HepG2 (cell line): ENCODE measurements at regions not wholly inside any gene's neighbourhood (a gene's known extent, or its start where the extent isn't known, plus 50 kb on each side); places are given as distances from the start of the nearest gene placed in this dataset.

Source experiments
- EED ChIP-seq: sonication (generic); formaldehyde crosslinking; IDR thresholded peaks from 2 replicates; pipeline ENCODE4 v1.5.0; 2020; ENCODE audit warnings: mild to moderate bottlenecking, missing genetic modification reagents
- FOSL1 ChIP-seq: sonication (generic); formaldehyde crosslinking; IDR thresholded peaks from 2 replicates; pipeline ENCODE4 v1.9.0; 2021; ENCODE audit warnings: missing genetic modification reagents, borderline replicate concordance
- MLLT10 ChIP-seq: sonication (generic); formaldehyde crosslinking; IDR thresholded peaks from 2 replicates; pipeline ENCODE4 v1.4.0; 2020; ENCODE audit warnings: missing genetic modification reagents
- NR3C1 ChIP-seq: sonication (generic); formaldehyde crosslinking; IDR thresholded peaks from 2 replicates; pipeline ENCODE4 v1.4.0; 2020; ENCODE audit warnings: missing genetic modification reagents
- REST ChIP-seq, 2 experiments: IDR thresholded peaks; 2 replicates each; pipeline ENCODE4 v1.6.1; 2011 to 2012; ENCODE audit warnings: low read length in 2 of 2, borderline replicate concordance in 1 of 2, low read depth in 1 of 2, mild to moderate bottlenecking in 1 of 2, moderate library complexity in 1 of 2
- SMARCC2 ChIP-seq: fragments of 450-650 bp; IDR thresholded peaks from 2 replicates; pipeline ENCODE4 v1.6.1; 2017; ENCODE audit warnings: antibody characterized with exemption, mild to moderate bottlenecking
- TCF12 ChIP-seq, 2 experiments: fragments of 450-650 bp in 1 of 2; sonication (generic) in 1 of 2; formaldehyde crosslinking in 1 of 2; IDR thresholded peaks; 2 replicates each; pipeline versions ENCODE4 v1.6.1 to v1.8.0; 2017 to 2022; ENCODE audit warnings: antibody characterized with exemption in 1 of 2, mild to moderate bottlenecking in 1 of 2, missing genetic modification reagents in 1 of 2, moderate library complexity in 1 of 2
- THAP8 ChIP-seq: sonication (generic); formaldehyde crosslinking; IDR thresholded peaks from 2 replicates; pipeline ENCODE4 v1.5.1; 2020; ENCODE audit warnings: missing genetic modification reagents, mild to moderate bottlenecking, borderline replicate concordance
- ZBTB46 ChIP-seq: sonication (generic); formaldehyde crosslinking; IDR thresholded peaks from 2 replicates; pipeline ENCODE4 v1.4.0; 2020; ENCODE audit warnings: mild to moderate bottlenecking, missing genetic modification reagents, borderline replicate concordance
- ZNF331 ChIP-seq: sonication (generic); formaldehyde crosslinking; IDR thresholded peaks from 2 replicates; pipeline ENCODE4 v1.4.0; 2020; ENCODE audit warnings: missing genetic modification reagents

- TF ChIP-seq MLLT10 (CRISPR knock-in tag): no peak
- no peak for TF ChIP-seq THAP8 (CRISPR knock-in tag)
- TF ChIP-seq FOSL1 (CRISPR knock-in tag): no peak
- TF ChIP-seq TCF12 (IDR thresholded peaks at IDR 0.05): no peak
- TF ChIP-seq TCF12 (CRISPR knock-in tag; IDR thresholded peaks at IDR 0.05): no peak
- TF ChIP-seq SMARCC2: no peak
- no peak for TF ChIP-seq NR3C1 (CRISPR knock-in tag)
- TF ChIP-seq REST (IDR thresholded peaks at IDR 0.05; ENCODE audit: borderline replicate concordance in 1 of 2, low read depth in 1 of 2, low read length in 2 of 2): no peak
- no peak for TF ChIP-seq ZNF331 (CRISPR knock-in tag)
- no peak for TF ChIP-seq ZBTB46 (CRISPR knock-in tag)
- no peak for TF ChIP-seq EED
Observed at GRCh38 chr5:73351593-73351992, 97.0 kb downstream of the FOXD1 start (continued).
